ENCODE measurements at regions not wholly inside any gene's neighbourhood (a gene's known extent, or its start where the extent isn't known, plus 50 kb on each side); places are given as distances from the start of the nearest gene placed in this dataset.

GRCh38 chr2:223457301-223457700 lies 144.9 kb downstream of the SCG2 start:
- H3K9me1 ChIP-seq (ENCODE audit: insufficient read depth, low read length) = no peaks in the 10 kb centered on the region
- no peaks in the 10 kb centered on the region for H3K27me3 ChIP-seq (ENCODE audit: control insufficient read depth, insufficient read depth, low read length)
- H3K4ac ChIP-seq (ENCODE audit: low read depth, low read length) = no peak overlapping the region
- no peak overlapping the region for H2BK5ac ChIP-seq (ENCODE audit: low read depth, low read length, poor library complexity, severe bottlenecking)
- TF ChIP-seq CEBPB (IDR thresholded peaks at IDR 0.05; ENCODE audit: low read depth, low read length) = no peak
- no peak for TF ChIP-seq RFX5 (IDR thresholded peaks at IDR 0.05; ENCODE audit: low read depth, low read length)
- no peak for TF ChIP-seq RAD21 (IDR thresholded peaks at IDR 0.05; ENCODE audit: low read length)
- TF ChIP-seq SMC3 (IDR thresholded peaks at IDR 0.05; ENCODE audit: low read depth, low read length) = no peak
- no peak for TF ChIP-seq ELK1 (IDR thresholded peaks at IDR 0.05; ENCODE audit: borderline replicate concordance, low read depth, low read length)
- no peak for TF ChIP-seq MAFK (IDR thresholded peaks at IDR 0.05; ENCODE audit: low read depth, low read length)
- no peak for TF ChIP-seq CTCF (conservative IDR thresholded peaks at IDR 0.05; ENCODE audit: low read depth, low read length)
- no peak for TF ChIP-seq USF2 (IDR thresholded peaks at IDR 0.05; ENCODE audit: low read depth, low read length)
- no peak for TF ChIP-seq FOS (IDR thresholded peaks at IDR 0.05; ENCODE audit: low read depth, low read length)
- no peak for TF ChIP-seq POLR2A (IDR thresholded peaks at IDR 0.05; ENCODE audit: low read depth, low read length)
- no peak for TF ChIP-seq RCOR1 (IDR thresholded peaks at IDR 0.05; ENCODE audit: insufficient replicate concordance, low read length)
- TF ChIP-seq CHD1 (IDR thresholded peaks at IDR 0.05; ENCODE audit: low read depth, low read length) = no peak
- no peak for TF ChIP-seq NFE2L2 (IDR thresholded peaks at IDR 0.05; ENCODE audit: low read depth, low read length)
- no peak for TF ChIP-seq MAZ (IDR thresholded peaks at IDR 0.05; ENCODE audit: borderline replicate concordance, low read depth, low read length)
- TF ChIP-seq MXI1 (IDR thresholded peaks at IDR 0.05; ENCODE audit: borderline replicate concordance, low read depth, low read length) = no peak
- TF ChIP-seq BHLHE40 (IDR thresholded peaks at IDR 0.05; ENCODE audit: low read depth, low read length) = no peak
- no peak overlapping the region for H3K18ac ChIP-seq (ENCODE audit: low read depth, low read length)
- BruUV-seq (replicated peaks) = no TSS peak
- no peaks in the 10 kb centered on the region for H3K9me3 ChIP-seq (ENCODE audit: control insufficient read depth, insufficient read depth, low read length)
- in situ Hi-C loops (cut with MboI; ENCODE audit: low sequenced_read_pairs) (no loop called here), intact Hi-C loops (cut with micrococcal nuclease) (loop anchor here (5.0 kb wide), 1 partner anchor 220 kb away; no protein-coding TSS in a partner anchor), dilution Hi-C loops (cut with HindIII; ENCODE audit: low sequenced_read_pairs, unreplicated experiment) (no loop called here)
- no peak overlapping the region for H2AK9ac ChIP-seq (replicated peaks; ENCODE audit: low read depth, low read length, poor library complexity)
- CTCF ChIA-PET = no interaction called here
- no peak overlapping the region for H4K8ac ChIP-seq (ENCODE audit: low read depth in 2 of 2, low read length in 2 of 2)
- H3K27ac ChIP-seq (ENCODE audit: insufficient read depth, low read length) = no peak overlapping the region
- no peak for DNase-seq
- H3K4me1 ChIP-seq (ENCODE audit: control insufficient read depth, insufficient read depth, low read length) = peaks cover 3% of the 10 kb centered on the region
- no peak overlapping the region for H2BK120ac ChIP-seq (ENCODE audit: low read depth, low read length)
- no peak overlapping the region for H2AFZ ChIP-seq (replicated peaks; ENCODE audit: low read length, poor library complexity)
- no peaks in the 10 kb centered on the region for H4K20me1 ChIP-seq (ENCODE audit: insufficient read depth, low read length)
- no peak overlapping the region for H3K56ac ChIP-seq (ENCODE audit: extremely low read depth, insufficient read depth, low read length)
- no peak overlapping the region for H3K9ac ChIP-seq (ENCODE audit: low read depth, low read length)
- no peak overlapping the region for H3K23ac ChIP-seq (ENCODE audit: low read depth, low read length)
- no peak overlapping the region for H2BK15ac ChIP-seq (ENCODE audit: low read depth, low read length)
- H3K4me2 ChIP-seq (ENCODE audit: low read depth, low read length) = no peak overlapping the region
- H2BK20ac ChIP-seq (ENCODE audit: low read depth, low read length) = no peak overlapping the region
- H4K5ac ChIP-seq (ENCODE audit: low read depth, low read length) = no peak overlapping the region
- WGBS, 2 experiments (ENCODE audit: extremely low coverage in 2 of 2, insufficient read length in 1 of 2) = no CpG with 5 or more reads among the region's 2 CpGs
- H4K91ac ChIP-seq (ENCODE audit: insufficient read depth, low read depth, low read length) = no peak overlapping the region
- no peaks in the 10 kb centered on the region for H3K79me1 ChIP-seq (ENCODE audit: low read depth in 1 of 2, low read length in 2 of 2)
- no peaks in the 10 kb centered on the region for H3K36me3 ChIP-seq (ENCODE audit: control insufficient read depth, insufficient read depth, low read length)
- ATAC-seq (ENCODE audit: low read depth) = no peak
- H3K4me3 ChIP-seq (ENCODE audit: insufficient read depth, low read depth, low read length) = no peak overlapping the region
- POLR2A ChIA-PET (ENCODE audit: unreplicated experiment) = no interaction called here
- no peak overlapping the region for H3K14ac ChIP-seq (replicated peaks; ENCODE audit: low read depth, low read length)
- H2AK5ac ChIP-seq (ENCODE audit: low read depth, low read length) = no peak overlapping the region

Measured in IMR-90 (cell line).